ENCODE measurements at regions not wholly inside any gene's neighbourhood (a gene's known extent, or its start where the extent isn't known, plus 50 kb on each side); places are given as distances from the start of the nearest gene placed in this dataset.

DNA sequence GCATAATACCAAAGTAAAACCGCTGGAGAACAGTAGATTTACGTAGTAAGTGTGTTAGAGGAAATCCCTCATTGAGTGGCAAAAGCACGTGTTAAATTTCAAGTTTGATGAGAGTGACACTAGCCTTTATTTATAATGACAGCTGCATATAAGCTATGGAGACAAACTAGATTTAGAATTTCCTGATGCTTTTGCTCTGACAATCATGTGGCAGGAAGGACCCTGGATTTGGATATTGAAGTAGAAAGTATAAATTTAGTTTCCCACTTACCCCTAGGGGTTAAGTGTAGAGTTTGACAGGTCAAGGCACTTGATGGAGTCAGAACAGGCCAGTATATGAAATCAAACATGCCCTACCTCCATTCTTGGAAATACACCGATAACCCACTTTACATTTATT lies 983.1 kb downstream of the FLRT2 start:
- TF ChIP-seq, protein P1, sequence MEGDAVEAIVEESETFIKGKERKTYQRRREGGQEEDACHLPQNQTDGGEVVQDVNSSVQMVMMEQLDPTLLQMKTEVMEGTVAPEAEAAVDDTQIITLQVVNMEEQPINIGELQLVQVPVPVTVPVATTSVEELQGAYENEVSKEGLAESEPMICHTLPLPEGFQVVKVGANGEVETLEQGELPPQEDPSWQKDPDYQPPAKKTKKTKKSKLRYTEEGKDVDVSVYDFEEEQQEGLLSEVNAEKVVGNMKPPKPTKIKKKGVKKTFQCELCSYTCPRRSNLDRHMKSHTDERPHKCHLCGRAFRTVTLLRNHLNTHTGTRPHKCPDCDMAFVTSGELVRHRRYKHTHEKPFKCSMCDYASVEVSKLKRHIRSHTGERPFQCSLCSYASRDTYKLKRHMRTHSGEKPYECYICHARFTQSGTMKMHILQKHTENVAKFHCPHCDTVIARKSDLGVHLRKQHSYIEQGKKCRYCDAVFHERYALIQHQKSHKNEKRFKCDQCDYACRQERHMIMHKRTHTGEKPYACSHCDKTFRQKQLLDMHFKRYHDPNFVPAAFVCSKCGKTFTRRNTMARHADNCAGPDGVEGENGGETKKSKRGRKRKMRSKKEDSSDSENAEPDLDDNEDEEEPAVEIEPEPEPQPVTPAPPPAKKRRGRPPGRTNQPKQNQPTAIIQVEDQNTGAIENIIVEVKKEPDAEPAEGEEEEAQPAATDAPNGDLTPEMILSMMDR (IDR thresholded peaks at IDR 0.05): no peak
- TF ChIP-seq EZH2 (IDR thresholded peaks at IDR 0.05): no peak
- TF ChIP-seq EZH2phosphoT487 (IDR thresholded peaks at IDR 0.05): no peak

All from neural progenitor cell (in vitro differentiated cells).